ENCODE measurements at regions not wholly inside any gene's neighbourhood (a gene's known extent, or its start where the extent isn't known, plus 50 kb on each side); places are given as distances from the start of the nearest gene placed in this dataset.
"Not testable (repeated sequence)": the region's sequence is repeated elsewhere in the genome, so short reads cannot be mapped to it uniquely, and the experiment has no call there.

DNA sequence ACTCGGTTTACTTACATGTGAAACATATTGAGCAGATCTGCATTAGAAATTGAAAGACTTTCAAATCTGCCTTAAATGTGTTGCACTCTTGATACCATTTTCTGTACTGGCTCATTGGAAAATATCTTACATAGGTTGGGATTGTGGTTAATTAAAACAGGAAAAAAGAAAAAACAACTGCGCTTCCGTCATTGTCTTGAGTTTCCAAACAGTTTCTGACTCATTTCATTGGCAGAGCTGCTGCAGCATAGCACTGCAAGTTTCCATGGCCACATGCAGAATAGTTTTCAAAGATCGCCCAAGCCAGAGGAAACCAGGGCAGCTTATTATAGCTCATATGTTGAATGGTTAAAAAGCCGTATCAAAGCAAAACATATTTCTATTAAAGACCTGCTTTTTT, 446.6 kb upstream of the BCHE start:
- no peaks in the 10 kb centered on the region for H3K9me3 ChIP-seq (ENCODE audit: control insufficient read depth, low read length)
- no peaks in the 10 kb centered on the region for H3K36me3 ChIP-seq (ENCODE audit: control insufficient read depth, insufficient read depth, low read length)
- H3K4me3 ChIP-seq (ENCODE audit: insufficient read depth, low read depth, low read length), result no peak overlapping the region
- no peaks in the 10 kb centered on the region for H3K4me1 ChIP-seq (ENCODE audit: control insufficient read depth, insufficient read depth, low read length)
- no peak overlapping the region for H3K27ac ChIP-seq (ENCODE audit: insufficient read depth, low read depth, low read length, poor library complexity, severe bottlenecking)
- WGBS, 2 experiments, result 88 to 93% methylated on average over 4 to 5 of the region's 5 CpGs
- H3K27me3 ChIP-seq (ENCODE audit: control insufficient read depth, insufficient read depth, low read length, poor library complexity, severe bottlenecking), result no peaks in the 10 kb centered on the region

- Histone ChIP-seq H3K4me1 (ENCODE audit: control insufficient read depth, insufficient read depth, low read length) (no peaks in the 10 kb centered on the region), H3K27me3 (ENCODE audit: control insufficient read depth, insufficient read depth, low read length, poor library complexity, severe bottlenecking) (no peaks in the 10 kb centered on the region), H3K4me3 (ENCODE audit: insufficient read depth, low read depth, low read length) (no peak overlapping the region), H3K27ac (ENCODE audit: insufficient read depth, low read depth, low read length, poor library complexity, severe bottlenecking) (no peak overlapping the region), H3K36me3 (ENCODE audit: control insufficient read depth, insufficient read depth, low read length) (no peaks in the 10 kb centered on the region), H3K9me3 (ENCODE audit: control insufficient read depth, low read length) (no peaks in the 10 kb centered on the region)
- 45 to 50% methylated on average over 2 of the region's 2 CpGs for WGBS, 2 experiments
These were observed 445.7 kb upstream of the BCHE start for GRCh38 chr3:166282931-166283330.

GRCh38 chr3:166279636-166280035, 442.4 kb upstream of the BCHE start:
- 88 to 90% methylated on average over 2 of the region's 2 CpGs for WGBS, 2 experiments
- Histone ChIP-seq H3K4me3 (ENCODE audit: insufficient read depth, low read depth, low read length) (no peak overlapping the region), H3K4me1 (ENCODE audit: control insufficient read depth, insufficient read depth, low read length) (no peaks in the 10 kb centered on the region), H3K27me3 (ENCODE audit: control insufficient read depth, insufficient read depth, low read length, poor library complexity, severe bottlenecking) (no peaks in the 10 kb centered on the region), H3K36me3 (ENCODE audit: control insufficient read depth, insufficient read depth, low read length) (no peaks in the 10 kb centered on the region), H3K27ac (ENCODE audit: insufficient read depth, low read depth, low read length, poor library complexity, severe bottlenecking) (no peak overlapping the region), H3K9me3 (ENCODE audit: control insufficient read depth, low read length) (no peaks in the 10 kb centered on the region)

- no peak overlapping the region for H3K4me3 ChIP-seq (ENCODE audit: insufficient read depth, low read depth, low read length)
- H3K27ac ChIP-seq (ENCODE audit: insufficient read depth, low read depth, low read length, poor library complexity, severe bottlenecking), result no peak overlapping the region
- WGBS, 2 experiments, result 89 to 95% methylated on average over 1 of the region's 1 CpG
These were observed 437.8 kb upstream of the BCHE start for GRCh38 chr3:166275024-166275390.

GRCh38 chr3:166274351-166275023, 437.3 kb upstream of the BCHE start:
- H3K27me3 ChIP-seq (ENCODE audit: control insufficient read depth, insufficient read depth, low read length, poor library complexity, severe bottlenecking), result no peaks in the 10 kb centered on the region
- no peaks in the 10 kb centered on the region for H3K9me3 ChIP-seq (ENCODE audit: control insufficient read depth, low read length)
- H3K4me3 ChIP-seq (ENCODE audit: insufficient read depth, low read depth, low read length), result no peak overlapping the region
- H3K27ac ChIP-seq (ENCODE audit: insufficient read depth, low read depth, low read length, poor library complexity, severe bottlenecking), result no peak overlapping the region
- no peaks in the 10 kb centered on the region for H3K4me1 ChIP-seq (ENCODE audit: control insufficient read depth, insufficient read depth, low read length)
- WGBS, 2 experiments, result 65 to 71% methylated on average over 3 to 4 of the region's 4 CpGs
- H3K36me3 ChIP-seq (ENCODE audit: control insufficient read depth, insufficient read depth, low read length), result no peaks in the 10 kb centered on the region

More at GRCh38 chr3:166275024-166275390, 437.8 kb upstream of the BCHE start:
- Histone ChIP-seq H3K4me1 (ENCODE audit: control insufficient read depth, insufficient read depth, low read length) (no peaks in the 10 kb centered on the region), H3K27me3 (ENCODE audit: control insufficient read depth, insufficient read depth, low read length, poor library complexity, severe bottlenecking) (no peaks in the 10 kb centered on the region), H3K9me3 (ENCODE audit: control insufficient read depth, low read length) (no peaks in the 10 kb centered on the region), H3K36me3 (ENCODE audit: control insufficient read depth, insufficient read depth, low read length) (no peaks in the 10 kb centered on the region)

- H3K9me3 ChIP-seq (ENCODE audit: control insufficient read depth, low read length), result no peaks in the 10 kb centered on the region
- H3K27me3 ChIP-seq (ENCODE audit: control insufficient read depth, insufficient read depth, low read length, poor library complexity, severe bottlenecking), result no peaks in the 10 kb centered on the region
- H3K36me3 ChIP-seq (ENCODE audit: control insufficient read depth, insufficient read depth, low read length), result no peaks in the 10 kb centered on the region
- H3K4me3 ChIP-seq (ENCODE audit: insufficient read depth, low read depth, low read length), result no peak overlapping the region
- 90% methylated on average over 1 of the region's 1 CpG; no CpG with 5 or more reads in 1 of the 2 experiments for WGBS, 2 experiments
- no peak overlapping the region for H3K27ac ChIP-seq (ENCODE audit: insufficient read depth, low read depth, low read length, poor library complexity, severe bottlenecking)
- H3K4me1 ChIP-seq (ENCODE audit: control insufficient read depth, insufficient read depth, low read length), result no peaks in the 10 kb centered on the region
These were observed 433.2 kb upstream of the BCHE start for GRCh38 chr3:166270429-166270828.

GRCh38 chr3:166265153-166265552, 427.9 kb upstream of the BCHE start:
- H3K9me3 ChIP-seq (ENCODE audit: control insufficient read depth, low read length), result no peaks in the 10 kb centered on the region
- H3K27me3 ChIP-seq (ENCODE audit: control insufficient read depth, insufficient read depth, low read length, poor library complexity, severe bottlenecking), result no peaks in the 10 kb centered on the region
- no peaks in the 10 kb centered on the region for H3K36me3 ChIP-seq (ENCODE audit: control insufficient read depth, insufficient read depth, low read length)
- H3K4me1 ChIP-seq (ENCODE audit: control insufficient read depth, insufficient read depth, low read length), result no peaks in the 10 kb centered on the region
- WGBS, 2 experiments, result 88 to 95% methylated on average over 4 of the region's 4 CpGs
- H3K4me3 ChIP-seq (ENCODE audit: insufficient read depth, low read depth, low read length), result no peak overlapping the region
- no peak overlapping the region for H3K27ac ChIP-seq (ENCODE audit: insufficient read depth, low read depth, low read length, poor library complexity, severe bottlenecking)

- 92 to 100% methylated on average over 1 of the region's 2 CpGs for WGBS, 2 experiments
- Histone ChIP-seq H3K4me3 (ENCODE audit: insufficient read depth, low read depth, low read length) (no peak overlapping the region), H3K4me1 (ENCODE audit: control insufficient read depth, insufficient read depth, low read length) (no peaks in the 10 kb centered on the region), H3K36me3 (ENCODE audit: control insufficient read depth, insufficient read depth, low read length) (no peaks in the 10 kb centered on the region), H3K27me3 (ENCODE audit: control insufficient read depth, insufficient read depth, low read length, poor library complexity, severe bottlenecking) (no peaks in the 10 kb centered on the region), H3K9me3 (ENCODE audit: control insufficient read depth, low read length) (no peaks in the 10 kb centered on the region), H3K27ac (ENCODE audit: insufficient read depth, low read depth, low read length, poor library complexity, severe bottlenecking) (no peak overlapping the region)
These were observed 426.2 kb upstream of the BCHE start for GRCh38 chr3:166263460-166263859.

- WGBS, 2 experiments, result 86 to 88% methylated on average over 26 to 40 of the region's 41 CpGs
- not testable (repeated sequence) for H3K4me3 ChIP-seq (ENCODE audit: insufficient read depth, low read depth, low read length); H3K27ac ChIP-seq (ENCODE audit: insufficient read depth, low read depth, low read length, poor library complexity, severe bottlenecking); H3K36me3 ChIP-seq (ENCODE audit: control insufficient read depth, insufficient read depth, low read length); H3K27me3 ChIP-seq (ENCODE audit: control insufficient read depth, insufficient read depth, low read length, poor library complexity, severe bottlenecking); H3K4me1 ChIP-seq (ENCODE audit: control insufficient read depth, insufficient read depth, low read length); H3K9me3 ChIP-seq (ENCODE audit: control insufficient read depth, low read length)
These were observed 421.1 kb upstream of the BCHE start for GRCh38 chr3:166258293-166258850.

- no peaks in the 10 kb centered on the region for H3K36me3 ChIP-seq (ENCODE audit: control insufficient read depth, insufficient read depth, low read length)
- H3K4me1 ChIP-seq (ENCODE audit: control insufficient read depth, insufficient read depth, low read length), result no peaks in the 10 kb centered on the region
- H3K9me3 ChIP-seq (ENCODE audit: control insufficient read depth, low read length), result no peaks in the 10 kb centered on the region
- H3K27me3 ChIP-seq (ENCODE audit: control insufficient read depth, insufficient read depth, low read length, poor library complexity, severe bottlenecking), result no peaks in the 10 kb centered on the region
- WGBS, 2 experiments, result 90 to 91% methylated on average over 16 of the region's 16 CpGs
- no peak overlapping the region for H3K4me3 ChIP-seq (ENCODE audit: insufficient read depth, low read depth, low read length)
- no peak overlapping the region for H3K27ac ChIP-seq (ENCODE audit: insufficient read depth, low read depth, low read length, poor library complexity, severe bottlenecking)
These were observed 420.5 kb upstream of the BCHE start for GRCh38 chr3:166257715-166258114.

Data from ectodermal cell (in vitro differentiated cells).